ENCODE measurements at regions not wholly inside any gene's neighbourhood (a gene's known extent, or its start where the extent isn't known, plus 50 kb on each side); places are given as distances from the start of the nearest gene placed in this dataset.

DNA sequence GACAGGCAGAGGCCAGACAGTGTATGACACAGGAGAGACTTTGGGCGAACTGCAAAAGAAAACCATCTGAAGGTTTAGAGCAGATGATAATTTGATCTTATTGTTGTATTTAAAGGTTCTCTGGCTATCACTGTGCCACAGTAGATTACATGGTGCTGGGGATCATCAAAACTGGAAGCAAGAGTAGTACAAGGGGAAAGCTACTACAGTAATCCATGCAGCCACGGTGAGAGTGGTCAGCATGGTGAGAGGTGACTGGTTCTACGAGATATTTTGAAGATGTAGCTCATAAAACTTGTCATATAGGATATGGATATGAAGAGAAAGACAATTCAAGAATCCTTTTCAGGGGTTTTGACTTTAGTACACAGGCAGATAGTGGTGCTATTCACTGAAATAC, 194.8 kb upstream of the GULP1 start:
- H2BK20ac ChIP-seq (ENCODE audit: low read length) = no peak overlapping the region
- no peak for FAIRE-seq
- TF ChIP-seq SRF (IDR thresholded peaks at IDR 0.05; ENCODE audit: low read depth, low read length) (no peak), CTBP2 (IDR thresholded peaks at IDR 0.05; ENCODE audit: borderline replicate concordance, insufficient read depth, insufficient read length, low read length) (no peak), BCL11A (IDR thresholded peaks at IDR 0.05; ENCODE audit: low read depth in 2 of 2, low read length in 2 of 2) (no peak), RNF2 (IDR thresholded peaks at IDR 0.05; ENCODE audit: borderline replicate concordance, low read depth, low read length, missing control alignments, poor library complexity, severe bottlenecking) (no peak), GABPA (IDR thresholded peaks at IDR 0.05; ENCODE audit: borderline replicate concordance, insufficient read depth, low read length) (no peak), SP4 (IDR thresholded peaks at IDR 0.05; ENCODE audit: low read length) (no peak), YY1 (IDR thresholded peaks at IDR 0.05; ENCODE audit: low read depth, low read length) (no peak), KDM1A (IDR thresholded peaks at IDR 0.05; ENCODE audit: borderline replicate concordance, low read length) (no peak), JUND (IDR thresholded peaks at IDR 0.05; ENCODE audit: low read length) (no peak), NRF1 (IDR thresholded peaks at IDR 0.05; ENCODE audit: low read depth, low read length) (no peak), CBX5 (IDR thresholded peaks at IDR 0.05; ENCODE audit: low read depth, low read length) (no peak), CREB1 (IDR thresholded peaks at IDR 0.05) (no peak)
- TF ChIP-seq, protein P1, sequence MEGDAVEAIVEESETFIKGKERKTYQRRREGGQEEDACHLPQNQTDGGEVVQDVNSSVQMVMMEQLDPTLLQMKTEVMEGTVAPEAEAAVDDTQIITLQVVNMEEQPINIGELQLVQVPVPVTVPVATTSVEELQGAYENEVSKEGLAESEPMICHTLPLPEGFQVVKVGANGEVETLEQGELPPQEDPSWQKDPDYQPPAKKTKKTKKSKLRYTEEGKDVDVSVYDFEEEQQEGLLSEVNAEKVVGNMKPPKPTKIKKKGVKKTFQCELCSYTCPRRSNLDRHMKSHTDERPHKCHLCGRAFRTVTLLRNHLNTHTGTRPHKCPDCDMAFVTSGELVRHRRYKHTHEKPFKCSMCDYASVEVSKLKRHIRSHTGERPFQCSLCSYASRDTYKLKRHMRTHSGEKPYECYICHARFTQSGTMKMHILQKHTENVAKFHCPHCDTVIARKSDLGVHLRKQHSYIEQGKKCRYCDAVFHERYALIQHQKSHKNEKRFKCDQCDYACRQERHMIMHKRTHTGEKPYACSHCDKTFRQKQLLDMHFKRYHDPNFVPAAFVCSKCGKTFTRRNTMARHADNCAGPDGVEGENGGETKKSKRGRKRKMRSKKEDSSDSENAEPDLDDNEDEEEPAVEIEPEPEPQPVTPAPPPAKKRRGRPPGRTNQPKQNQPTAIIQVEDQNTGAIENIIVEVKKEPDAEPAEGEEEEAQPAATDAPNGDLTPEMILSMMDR (IDR thresholded peaks at IDR 0.05; ENCODE audit: control extremely low read depth in 1 of 3, insufficient read depth in 1 of 3, low read depth in 1 of 3, low read length in 3 of 3) = no peak

More for the DNA sequence above, 194.8 kb upstream of the GULP1 start:
- Histone ChIP-seq H2AFZ (ENCODE audit: low read length) (peak overlapping the region; percentile 94; the same call in 1 of the 2 replicates), H3K27ac (ENCODE audit: low read depth, low read length) (no peak overlapping the region), H2BK5ac (ENCODE audit: low read depth, low read length) (no peak overlapping the region), H2AK5ac (ENCODE audit: low read depth, low read length) (no peak overlapping the region), H4K5ac (ENCODE audit: insufficient read length, low read depth, low read length) (no peak overlapping the region), H3K56ac (replicated peaks; ENCODE audit: insufficient read length, low read depth, low read length) (no peak overlapping the region), H3K79me1 (ENCODE audit: low read depth, low read length) (no peaks in the 10 kb centered on the region), H4K20me1 (replicated peaks in 1 of 2; ENCODE audit: control insufficient read depth in 1 of 2, insufficient read depth in 2 of 2, low read length in 2 of 2) (no peaks in the 10 kb centered on the region), H2BK12ac (ENCODE audit: low read depth, low read length) (no peak overlapping the region), H2BK15ac (ENCODE audit: low read length) (no peak overlapping the region), H3K79me2 (ENCODE audit: control insufficient read depth in 1 of 2, insufficient read depth in 2 of 2, low read length in 2 of 2) (no peaks in the 10 kb centered on the region), H3K23me2 (ENCODE audit: low read depth, low read length) (no peaks in the 10 kb centered on the region), H4K91ac (replicated peaks; ENCODE audit: insufficient read length, low read length) (no peak overlapping the region), H3K4ac (replicated peaks; ENCODE audit: insufficient read length, low read depth, low read length) (no peak overlapping the region), H3K18ac (ENCODE audit: extremely low read depth, low read length) (no peak overlapping the region), H3K23ac (ENCODE audit: insufficient read length) (no peak overlapping the region), H3K4me1 (replicated peaks in 1 of 4; ENCODE audit: control insufficient read depth in 3 of 4, insufficient read depth in 4 of 4, low read length in 3 of 4) (no peaks in the 10 kb centered on the region), H3K9me3 (ENCODE audit: insufficient read depth in 2 of 2, low read depth in 1 of 2, low read length in 1 of 2) (no peaks in the 10 kb centered on the region), H3K9ac (replicated peaks in 1 of 4; ENCODE audit: extremely low read depth in 1 of 4, low read depth in 3 of 4, low read length in 3 of 4) (no peak overlapping the region), H3K27me3 (replicated peaks in 1 of 4; ENCODE audit: control insufficient read depth in 3 of 4, extremely low read depth in 1 of 4, insufficient read depth in 3 of 4, low read length in 3 of 4) (no peaks in the 10 kb centered on the region), H4K8ac (ENCODE audit: extremely low read depth, insufficient read depth, low read length) (no peak overlapping the region), H3K4me2 (ENCODE audit: insufficient read depth in 1 of 2, low read depth in 2 of 2, low read length in 2 of 2) (no peak overlapping the region), H2BK120ac (replicated peaks; ENCODE audit: low read depth, low read length) (no peak overlapping the region), H3K36me3 (ENCODE audit: control insufficient read depth in 2 of 4, insufficient read depth in 4 of 4, low read length in 3 of 4) (no peaks in the 10 kb centered on the region), H3K14ac (ENCODE audit: insufficient read length) (no peak overlapping the region), H3K4me3 (ENCODE audit: extremely low read depth in 1 of 4, insufficient read depth in 2 of 4, low read depth in 3 of 4, low read length in 4 of 4) (no peak overlapping the region)
- ChIA-PET POLR2A (ENCODE audit: partially characterized antibody) (no interaction called here), CTCF (ENCODE audit: partially characterized antibody) (no interaction called here)
- no peak for DNase-seq (ENCODE audit: low read depth in 1 of 2, low spot score in 2 of 2)
- 94% methylated on average over 3 of the region's 3 CpGs; no CpG with 5 or more reads in 1 of the 2 experiments for WGBS, 2 experiments (ENCODE audit: extremely low coverage in 1 of 2, insufficient coverage in 1 of 2, insufficient read length in 1 of 2, insufficient replicate concordance in 2 of 2, low coverage in 1 of 2, low lambda C conversion rate in 2 of 2, missing lambda C conversion rate in 1 of 2)

Data from H1 (cell line).